ENCODE measurements at regions not wholly inside any gene's neighbourhood (a gene's known extent, or its start where the extent isn't known, plus 50 kb on each side); places are given as distances from the start of the nearest gene placed in this dataset.

DNA sequence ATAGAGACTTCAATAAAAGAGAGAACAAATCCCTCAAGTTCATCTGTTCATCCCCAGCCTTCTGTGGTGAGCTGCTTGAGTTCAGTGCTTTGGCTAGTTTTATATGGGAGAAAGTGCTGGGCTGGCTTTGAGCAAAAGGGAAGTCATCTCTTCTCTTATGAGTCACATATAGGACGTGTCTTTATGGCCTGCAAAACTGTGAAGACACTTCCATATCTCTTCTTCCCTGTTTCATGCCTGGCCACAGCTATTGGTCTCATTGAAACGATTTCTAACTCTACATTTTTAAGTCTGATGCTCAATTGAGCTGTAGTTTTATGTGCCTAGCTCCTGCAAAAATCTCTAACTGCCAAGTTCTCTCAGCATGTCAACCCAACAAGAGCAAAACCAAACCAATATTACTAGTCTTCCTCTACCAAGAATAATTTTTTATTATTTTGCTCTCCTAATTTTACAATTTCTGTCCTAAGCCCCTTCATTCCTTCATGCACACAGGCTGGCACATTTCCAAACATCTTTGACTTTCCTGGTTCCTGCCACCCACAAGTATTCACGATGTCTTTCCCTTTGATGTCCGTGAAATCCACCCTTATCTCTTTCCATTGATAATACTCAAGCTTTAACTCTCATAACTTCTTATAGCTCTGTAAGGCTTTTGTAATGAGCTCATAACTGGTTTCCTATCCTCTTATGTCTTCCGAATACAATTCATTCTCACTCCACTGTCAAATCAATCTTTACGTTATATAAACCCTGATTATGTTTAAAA is 165.3 kb downstream of the BTC start:
- TF ChIP-seq, protein P1, sequence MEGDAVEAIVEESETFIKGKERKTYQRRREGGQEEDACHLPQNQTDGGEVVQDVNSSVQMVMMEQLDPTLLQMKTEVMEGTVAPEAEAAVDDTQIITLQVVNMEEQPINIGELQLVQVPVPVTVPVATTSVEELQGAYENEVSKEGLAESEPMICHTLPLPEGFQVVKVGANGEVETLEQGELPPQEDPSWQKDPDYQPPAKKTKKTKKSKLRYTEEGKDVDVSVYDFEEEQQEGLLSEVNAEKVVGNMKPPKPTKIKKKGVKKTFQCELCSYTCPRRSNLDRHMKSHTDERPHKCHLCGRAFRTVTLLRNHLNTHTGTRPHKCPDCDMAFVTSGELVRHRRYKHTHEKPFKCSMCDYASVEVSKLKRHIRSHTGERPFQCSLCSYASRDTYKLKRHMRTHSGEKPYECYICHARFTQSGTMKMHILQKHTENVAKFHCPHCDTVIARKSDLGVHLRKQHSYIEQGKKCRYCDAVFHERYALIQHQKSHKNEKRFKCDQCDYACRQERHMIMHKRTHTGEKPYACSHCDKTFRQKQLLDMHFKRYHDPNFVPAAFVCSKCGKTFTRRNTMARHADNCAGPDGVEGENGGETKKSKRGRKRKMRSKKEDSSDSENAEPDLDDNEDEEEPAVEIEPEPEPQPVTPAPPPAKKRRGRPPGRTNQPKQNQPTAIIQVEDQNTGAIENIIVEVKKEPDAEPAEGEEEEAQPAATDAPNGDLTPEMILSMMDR (conservative IDR thresholded peaks at IDR 0.05; ENCODE audit: low read length), result no peak
- no peak for TF ChIP-seq EZH2phosphoT487 (IDR thresholded peaks at IDR 0.05; ENCODE audit: borderline replicate concordance)
- Histone ChIP-seq H4K20me1 (ENCODE audit: insufficient read depth, low read length, poor library complexity, severe bottlenecking) (no peaks in the 10 kb centered on the region), H3K36me3 (ENCODE audit: insufficient read depth, low read length) (no peaks in the 10 kb centered on the region), H2AFZ (ENCODE audit: low read length) (no peak overlapping the region), H3K27me3 (ENCODE audit: insufficient read depth, low read length, poor library complexity, severe bottlenecking) (no peaks in the 10 kb centered on the region), H3K4me2 (ENCODE audit: low read depth, low read length, poor library complexity, severe bottlenecking) (no peak overlapping the region), H3K4me1 (ENCODE audit: insufficient read depth, low read length, poor library complexity, severe bottlenecking) (peaks cover 59% of the 10 kb centered on the region), H3K9me2 (replicated peaks; ENCODE audit: low read depth, low read length) (no peaks in the 10 kb centered on the region), H3K4me3 (ENCODE audit: low read length, poor library complexity, severe bottlenecking) (no peak overlapping the region), H3K79me2 (ENCODE audit: insufficient read depth, low read length) (no peaks in the 10 kb centered on the region), H3K9me3 (ENCODE audit: insufficient read depth, low read depth, low read length) (no peaks in the 10 kb centered on the region), H3F3A (ENCODE audit: low read depth) (peaks cover 11% of the 10 kb centered on the region; the same call in 1 of the 2 replicates), H3K9ac (ENCODE audit: low read depth, low read length, poor library complexity, severe bottlenecking) (no peak overlapping the region)

- Histone ChIP-seq H3K4me2 (ENCODE audit: low read depth, low read length, poor library complexity, severe bottlenecking) (no peak overlapping the region), H3F3A (ENCODE audit: low read depth) (peaks cover 6% of the 10 kb centered on the region; the same call in 1 of the 2 replicates), H3K79me2 (ENCODE audit: insufficient read depth, low read length) (no peaks in the 10 kb centered on the region), H3K9ac (ENCODE audit: low read depth, low read length, poor library complexity, severe bottlenecking) (no peak overlapping the region), H3K4me1 (ENCODE audit: insufficient read depth, low read length, poor library complexity, severe bottlenecking) (peaks cover 46% of the 10 kb centered on the region), H3K9me2 (replicated peaks; ENCODE audit: low read depth, low read length) (no peaks in the 10 kb centered on the region), H2AFZ (ENCODE audit: low read length) (no peak overlapping the region), H3K9me3 (ENCODE audit: insufficient read depth, low read depth, low read length) (no peaks in the 10 kb centered on the region), H3K27me3 (ENCODE audit: insufficient read depth, low read length, poor library complexity, severe bottlenecking) (no peaks in the 10 kb centered on the region), H4K20me1 (ENCODE audit: insufficient read depth, low read length, poor library complexity, severe bottlenecking) (no peaks in the 10 kb centered on the region), H3K36me3 (ENCODE audit: insufficient read depth, low read length) (no peaks in the 10 kb centered on the region), H3K4me3 (ENCODE audit: low read length, poor library complexity, severe bottlenecking) (no peak overlapping the region)
- no peak for TF ChIP-seq EZH2phosphoT487 (IDR thresholded peaks at IDR 0.05; ENCODE audit: borderline replicate concordance)
- TF ChIP-seq, protein P1 (conservative IDR thresholded peaks at IDR 0.05; ENCODE audit: low read length), result no peak
These were observed 163.8 kb downstream of the BTC start for GRCh38 chr4:74630551-74630950.

DNA sequence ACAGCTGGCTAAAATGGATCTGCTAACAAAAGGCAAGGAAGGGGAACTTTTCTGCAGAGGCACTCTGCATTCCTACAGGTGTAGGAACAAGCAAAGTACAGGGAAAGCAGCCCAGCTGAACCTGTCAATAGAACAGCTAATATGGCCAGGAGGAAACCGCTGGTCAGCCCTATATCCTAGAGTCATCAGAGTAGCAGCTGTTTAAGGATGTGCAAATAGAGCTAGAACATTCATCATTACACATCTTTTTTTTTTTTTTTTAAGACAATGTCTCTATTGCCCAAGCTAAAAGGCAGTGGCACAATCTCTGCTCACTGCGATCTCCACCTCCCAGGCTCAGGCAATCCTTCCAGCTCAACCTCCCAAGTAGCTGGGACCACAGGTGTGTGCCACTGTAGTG is 163.0 kb downstream of the BTC start:
- H3K36me3 ChIP-seq (ENCODE audit: insufficient read depth, low read length), result no peaks in the 10 kb centered on the region
- no peak overlapping the region for H3K4me3 ChIP-seq (ENCODE audit: low read length, poor library complexity, severe bottlenecking)
- H3K27me3 ChIP-seq (ENCODE audit: insufficient read depth, low read length, poor library complexity, severe bottlenecking), result no peaks in the 10 kb centered on the region
- peaks cover 38% of the 10 kb centered on the region for H3K4me1 ChIP-seq (ENCODE audit: insufficient read depth, low read length, poor library complexity, severe bottlenecking)
- no peak overlapping the region for H3K4me2 ChIP-seq (ENCODE audit: low read depth, low read length, poor library complexity, severe bottlenecking)
- no peaks in the 10 kb centered on the region for H3K79me2 ChIP-seq (ENCODE audit: insufficient read depth, low read length)
- H4K20me1 ChIP-seq (ENCODE audit: insufficient read depth, low read length, poor library complexity, severe bottlenecking), result no peaks in the 10 kb centered on the region
- TF ChIP-seq EZH2phosphoT487 (IDR thresholded peaks at IDR 0.05; ENCODE audit: borderline replicate concordance), result no peak
- TF ChIP-seq, protein P1 (conservative IDR thresholded peaks at IDR 0.05; ENCODE audit: low read length), result no peak
- no peaks in the 10 kb centered on the region for H3K9me2 ChIP-seq (replicated peaks; ENCODE audit: low read depth, low read length)
- H3K9me3 ChIP-seq (ENCODE audit: insufficient read depth, low read depth, low read length), result no peaks in the 10 kb centered on the region
- no peak overlapping the region for H3K9ac ChIP-seq (ENCODE audit: low read depth, low read length, poor library complexity, severe bottlenecking)
- H2AFZ ChIP-seq (ENCODE audit: low read length), result no peak overlapping the region
- H3F3A ChIP-seq (ENCODE audit: low read depth), result peaks cover 6% of the 10 kb centered on the region; the same call in 1 of the 2 replicates

All from Loucy (cell line).